ENCODE measurements at regions not wholly inside any gene's neighbourhood (a gene's known extent, or its start where the extent isn't known, plus 50 kb on each side); places are given as distances from the start of the nearest gene placed in this dataset.

- TF ChIP-seq YY1 (IDR thresholded peaks at IDR 0.05; ENCODE audit: borderline replicate concordance in 1 of 3, control insufficient read depth in 1 of 3, extremely low read depth in 1 of 3, insufficient read depth in 3 of 3, insufficient read length in 1 of 3, insufficient replicate concordance in 2 of 3, low read depth in 1 of 3, low read length in 2 of 3) (no peak), EP300 (IDR thresholded peaks at IDR 0.05; ENCODE audit: low read length) (no peak), ZNF766 (CRISPR knock-in tag; conservative IDR thresholded peaks at IDR 0.05) (no peak)
Observed at GRCh38 chr9:135008416-135008815, 79.1 kb upstream of the OLFM1 start.
